Inflammatory macrophage treated with lipopolysaccharide for 4 hours (primary cell): ENCODE measurements at regions not wholly inside any gene's neighbourhood (a gene's known extent, or its start where the extent isn't known, plus 50 kb on each side); places are given as distances from the start of the nearest gene placed in this dataset.

Source experiments
- DNase-seq: peaks from one replicate; pipeline ENCODE4 v3.0.0-alpha.2; 2020

DNA sequence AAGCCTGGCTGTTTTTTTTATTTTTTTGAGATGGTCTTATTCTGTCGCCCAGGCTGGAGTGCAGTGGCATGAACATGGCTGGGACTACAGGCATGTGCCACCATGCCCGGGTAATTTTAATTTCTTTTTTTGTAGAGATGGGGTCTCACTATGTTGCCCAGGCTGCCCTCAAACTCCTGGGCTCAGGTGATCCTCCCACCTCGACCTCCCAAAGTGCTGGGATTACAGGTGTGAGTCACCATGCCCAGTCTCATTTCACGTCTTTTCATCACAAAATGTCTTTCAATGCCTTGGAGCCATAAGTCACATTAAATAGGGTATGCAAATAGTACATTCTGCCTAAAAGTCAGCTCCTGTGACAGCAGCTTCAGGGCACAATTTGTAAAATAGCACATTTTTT, 52.8 kb downstream of the SOX2 start:
- no peak for DNase-seq

DNA sequence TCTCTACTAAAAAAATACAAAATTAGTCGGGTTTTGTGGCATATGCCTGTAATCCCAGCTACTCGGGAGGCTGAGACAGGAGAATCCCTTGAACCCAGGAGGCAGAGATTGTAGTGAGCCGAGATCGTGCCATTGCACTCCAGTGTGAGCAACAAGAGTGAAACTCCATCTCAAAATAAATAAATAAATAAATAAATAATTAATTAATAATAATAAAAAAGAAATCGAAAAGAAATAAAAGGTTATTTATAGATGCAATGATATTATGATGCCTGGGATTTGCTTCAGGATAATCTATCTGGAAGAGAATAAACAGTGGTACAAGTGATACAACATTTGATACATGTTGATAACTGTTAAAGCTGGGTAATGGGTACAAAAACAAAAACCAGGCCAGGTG, 58.6 kb downstream of the SOX2 start:
- no peak for DNase-seq

DNA sequence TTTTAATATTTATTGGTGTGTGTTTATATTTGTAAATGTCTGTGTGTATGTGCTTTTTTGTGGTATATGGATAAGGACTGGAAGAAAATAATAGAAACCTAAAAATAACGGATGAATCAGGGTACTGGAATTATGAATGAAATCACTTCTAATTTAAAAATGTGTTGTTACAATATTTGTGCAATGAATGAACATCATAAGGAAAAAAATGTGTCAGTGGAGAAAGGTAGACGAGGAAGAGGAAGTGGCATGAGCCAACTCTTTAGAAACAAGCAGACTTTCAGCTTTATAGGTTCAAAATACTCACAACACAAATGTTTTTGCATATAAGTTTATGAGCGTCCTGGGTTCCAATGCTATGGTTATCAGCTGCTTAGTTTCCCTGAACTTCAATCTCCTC, 59.4 kb downstream of the SOX2 start:
- no peak for DNase-seq

DNA sequence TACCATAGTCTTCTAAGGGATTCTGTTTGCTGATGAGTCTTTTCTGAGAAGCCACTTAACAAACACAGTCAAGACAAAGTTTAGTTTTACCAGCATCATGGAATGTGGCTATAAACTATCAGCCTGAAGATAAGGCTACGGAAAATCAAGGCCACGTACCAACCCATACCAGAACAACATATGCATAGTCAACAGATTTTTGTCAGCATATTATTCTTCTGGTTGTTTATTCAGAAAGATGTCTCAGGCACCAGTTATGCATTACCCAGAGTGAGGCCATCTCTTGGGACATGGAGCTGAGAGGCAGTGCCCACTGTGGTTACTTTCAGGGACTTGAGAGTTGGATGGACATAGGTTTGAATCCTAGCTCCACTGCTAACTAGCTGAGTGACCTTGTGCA, 60.4 kb downstream of the SOX2 start:
- DNase-seq, result no peak

DNA sequence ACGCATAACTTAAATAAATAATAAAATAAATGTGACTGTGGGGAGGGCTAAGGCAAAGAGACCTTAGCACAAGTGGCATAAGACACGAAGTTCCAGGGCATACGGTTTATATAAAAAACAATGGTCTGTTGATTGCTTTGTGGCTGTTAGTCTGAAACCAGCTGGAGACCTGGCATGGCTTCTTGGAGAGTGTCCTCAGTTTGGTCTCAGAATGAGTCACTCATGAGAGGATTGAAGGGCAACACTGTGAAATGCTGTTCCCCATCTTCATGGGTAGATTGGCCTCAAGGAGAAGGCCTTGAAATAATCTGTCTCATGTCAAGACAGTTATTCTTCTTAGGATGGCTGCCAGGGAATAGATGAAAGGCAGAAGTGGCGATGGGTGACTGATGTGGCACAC, 62.2 kb downstream of the SOX2 start:
- DNase-seq, result no peak

DNA sequence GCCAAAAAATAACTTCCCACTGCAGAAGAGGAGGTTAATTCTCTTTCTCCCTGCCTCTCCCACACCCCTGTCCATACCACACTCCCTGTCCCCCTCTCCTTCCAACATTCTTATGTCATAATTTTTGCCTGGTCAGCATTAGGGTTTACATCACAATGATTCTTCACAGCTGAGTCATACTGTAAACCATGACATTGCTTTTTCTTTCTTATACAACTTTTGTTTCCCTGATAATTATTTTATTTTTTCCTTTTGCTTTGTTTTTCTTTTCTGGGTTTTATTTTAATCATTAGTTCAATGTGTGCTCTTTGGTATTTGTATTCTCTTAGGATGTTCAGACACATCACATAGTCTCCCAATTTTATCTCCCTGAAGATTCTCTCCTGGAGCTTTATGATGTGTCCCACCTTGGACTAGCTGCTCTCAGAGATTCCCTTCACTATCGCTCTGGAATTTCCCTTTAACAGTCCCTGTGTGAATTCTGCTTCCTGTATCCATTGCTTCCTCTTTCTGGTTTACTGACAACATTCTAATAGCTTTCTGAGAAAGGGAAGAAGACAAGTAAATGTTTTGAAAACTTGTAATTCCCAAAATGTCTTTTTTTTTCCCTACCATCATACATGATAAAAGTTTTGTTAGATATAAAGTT, 70.7 kb downstream of the SOX2 start:
- peak; percentile 74 for DNase-seq

DNA sequence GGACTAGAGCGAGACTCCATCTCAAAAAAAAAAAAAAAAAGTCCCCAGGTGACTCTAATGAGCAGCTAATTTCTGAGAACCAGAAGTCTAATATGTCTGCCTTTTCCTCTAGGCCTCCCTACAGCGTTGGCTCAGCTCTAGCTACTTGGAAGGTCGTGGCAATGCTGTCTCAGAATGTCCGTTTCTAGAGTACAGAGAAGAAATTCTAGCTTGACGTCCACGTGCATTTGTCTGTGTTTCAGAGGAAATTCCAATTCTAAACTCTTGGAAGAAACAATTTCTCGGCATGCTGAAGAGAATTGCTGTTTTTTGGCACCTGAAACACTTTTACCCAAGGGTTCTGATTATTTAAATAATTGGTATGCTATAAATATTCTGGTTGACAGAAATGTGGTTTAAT, 78.8 kb downstream of the SOX2 start:
- DNase-seq, result no peak

DNA sequence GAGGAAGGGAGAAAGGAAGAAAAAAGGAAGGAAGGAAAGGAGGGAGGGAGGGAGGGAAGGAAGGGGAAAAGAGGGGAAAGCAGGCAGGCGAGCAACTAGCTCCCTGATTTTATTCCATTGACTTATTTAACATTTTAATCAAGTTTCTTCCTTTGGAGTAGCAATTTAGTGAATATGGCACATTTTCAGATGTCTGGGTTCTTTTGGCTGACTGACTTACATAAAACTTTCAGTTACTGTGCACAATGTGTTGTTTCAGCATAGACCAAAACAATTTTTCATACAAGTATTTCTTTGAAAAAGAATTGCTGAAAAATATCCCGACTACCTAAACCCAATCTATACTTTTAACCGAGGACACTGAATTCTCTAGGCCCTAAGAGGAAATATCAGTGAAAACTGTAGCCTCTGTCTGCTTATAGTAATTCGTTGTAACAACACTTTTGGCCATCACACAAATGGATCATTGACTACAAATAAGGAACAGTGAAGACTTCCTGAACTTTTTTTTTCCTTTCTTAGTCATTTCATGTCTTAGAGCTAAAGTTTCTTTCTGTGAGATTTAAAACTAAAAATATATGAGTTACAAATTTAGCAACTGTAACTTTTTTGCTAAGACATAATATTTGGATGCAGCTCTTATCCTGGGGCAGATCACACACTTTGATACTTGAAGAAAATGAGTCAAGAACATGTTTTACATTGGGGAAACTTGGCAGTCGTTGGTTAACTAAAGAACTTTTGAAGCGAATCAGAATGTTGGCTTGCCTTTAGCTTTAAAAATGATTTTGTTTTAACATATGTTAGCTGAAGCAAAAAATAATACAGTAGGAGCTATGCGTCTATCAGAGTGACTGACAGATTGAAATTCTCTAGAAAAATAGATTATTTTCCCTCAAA, 79.6 kb downstream of the SOX2 start:
- no peak for DNase-seq

DNA sequence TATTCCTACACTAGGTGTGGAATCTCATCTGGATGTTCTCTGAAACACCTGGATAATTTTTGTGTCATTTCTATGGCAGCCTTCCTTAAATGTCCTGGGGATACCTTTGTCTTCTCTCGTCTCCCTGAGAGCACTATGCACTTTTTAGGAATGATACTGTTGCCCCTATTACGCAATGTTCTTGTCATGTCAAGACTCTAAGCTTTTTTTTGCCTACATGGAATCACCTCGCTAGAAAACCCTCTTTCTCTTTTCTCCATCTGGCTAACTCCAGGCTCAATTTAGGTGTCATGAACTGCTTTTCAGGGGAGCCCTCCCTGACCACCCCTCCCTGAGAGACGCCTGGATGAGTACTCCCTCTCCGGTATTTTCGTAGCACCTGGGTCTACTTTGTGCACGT, 81.3 kb downstream of the SOX2 start:
- no peak for DNase-seq

DNA sequence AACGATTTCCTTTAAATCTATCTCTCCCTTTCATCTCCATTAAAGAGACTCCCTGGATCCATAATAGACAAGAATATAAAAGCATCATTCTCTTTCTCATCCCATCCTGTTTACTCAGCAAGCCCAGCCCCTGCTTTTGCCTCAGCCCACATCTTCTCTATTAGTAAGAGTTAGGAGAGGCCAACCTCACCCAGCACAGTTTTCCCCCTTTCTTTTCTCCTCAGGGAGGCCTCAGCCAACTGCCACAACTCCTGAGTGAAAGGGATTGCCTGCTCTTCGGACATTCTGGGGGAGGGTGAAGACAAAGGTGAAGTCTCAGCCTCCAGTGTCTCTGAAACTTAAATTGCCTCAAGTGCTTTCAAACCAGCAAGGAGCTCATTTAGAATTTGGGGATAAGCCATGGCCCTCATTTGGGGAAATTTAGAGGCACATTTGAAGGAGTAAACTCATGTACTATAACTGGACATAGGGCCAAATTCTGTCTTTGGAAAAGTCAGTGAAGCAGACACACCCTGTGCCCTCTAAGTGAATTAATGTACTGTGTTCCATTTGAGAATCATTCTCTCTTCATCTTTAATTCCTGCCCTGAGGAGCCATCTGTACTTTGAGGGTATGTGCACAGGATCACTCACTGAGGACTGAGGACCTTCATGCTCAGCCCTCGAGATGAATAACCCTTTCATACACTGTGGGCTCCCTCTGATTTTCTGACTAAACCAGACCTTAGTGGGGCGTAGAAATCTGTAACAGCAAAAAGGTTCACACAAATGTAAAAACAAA, 82.5 kb downstream of the SOX2 start:
- DNase-seq, result no peak

DNA sequence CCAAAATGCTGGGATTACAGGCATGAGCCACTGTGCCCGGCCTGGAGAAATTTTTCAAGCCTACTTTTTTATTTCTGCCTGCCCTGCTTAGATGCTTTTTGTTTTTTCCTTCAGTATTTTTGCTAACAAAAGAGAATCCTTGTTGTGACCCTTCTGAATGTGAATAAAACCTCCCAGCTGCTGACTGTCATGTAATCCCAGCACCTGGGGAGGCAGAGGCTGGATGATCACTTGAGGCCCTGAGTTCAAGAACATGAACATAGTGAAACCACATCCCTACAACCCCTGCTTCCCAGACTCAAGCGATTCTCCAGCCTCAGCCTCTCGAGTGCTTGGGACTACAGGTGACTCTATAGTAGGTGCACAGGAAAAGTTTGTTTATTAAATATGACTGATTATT, 84.9 kb downstream of the SOX2 start:
- no peak for DNase-seq

DNA sequence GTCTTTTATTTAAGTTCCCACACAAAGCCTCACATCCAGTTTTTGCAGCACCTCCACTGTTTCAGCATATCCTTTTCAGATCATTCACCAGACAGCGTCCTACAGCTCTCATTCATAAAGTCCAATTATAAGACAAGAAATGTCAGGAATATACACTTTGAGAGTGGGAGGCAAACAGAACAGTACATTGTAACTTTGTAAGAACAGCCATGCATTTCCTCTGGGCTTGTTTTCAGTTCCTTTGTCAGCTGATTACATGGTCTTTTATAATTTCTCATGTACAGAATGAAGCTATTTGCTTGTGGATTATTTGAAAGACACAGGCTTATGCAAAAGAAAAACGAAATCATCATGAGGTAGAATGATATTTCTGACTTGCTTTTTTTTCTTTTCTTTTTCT, 85.7 kb downstream of the SOX2 start:
- no peak for DNase-seq

DNA sequence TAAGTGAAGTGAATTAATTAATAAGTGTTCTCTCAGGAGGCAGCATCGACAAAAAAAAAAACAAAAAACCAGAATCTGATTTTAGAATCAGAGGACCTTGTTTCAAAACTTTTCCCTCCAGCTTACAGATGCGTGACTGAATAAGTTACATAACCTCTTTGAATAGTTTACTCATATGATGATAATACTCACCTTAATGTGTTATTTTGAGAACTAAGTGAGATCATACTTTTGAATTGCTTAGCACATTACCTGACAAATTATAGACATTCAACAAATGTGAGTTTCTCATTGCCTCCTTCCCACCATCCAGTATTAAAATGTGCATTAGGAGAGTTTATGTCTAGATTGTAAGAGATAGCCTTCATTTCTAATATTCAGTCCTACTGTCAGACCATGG, 94.0 kb downstream of the SOX2 start:
- no peak for DNase-seq

DNA sequence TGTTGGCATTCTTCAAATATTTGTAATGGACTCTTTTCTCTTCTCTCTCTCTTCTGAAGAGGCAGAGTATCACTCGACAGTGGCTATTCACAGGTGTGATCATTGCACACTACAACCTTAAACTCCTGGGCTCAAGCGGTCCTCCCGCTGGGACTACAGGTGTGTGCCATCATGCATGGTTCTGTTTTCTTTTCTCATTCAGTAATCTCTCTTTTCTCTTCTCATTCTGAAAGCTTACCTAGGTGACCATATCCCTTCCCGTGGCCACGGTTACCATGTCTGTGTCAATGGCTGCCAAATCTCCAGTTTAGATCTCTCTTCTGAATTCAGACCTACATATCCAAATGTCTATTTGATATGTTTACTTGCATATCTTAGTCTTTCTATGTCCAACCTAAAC, 96.3 kb downstream of the SOX2 start:
- DNase-seq, result no peak

DNA sequence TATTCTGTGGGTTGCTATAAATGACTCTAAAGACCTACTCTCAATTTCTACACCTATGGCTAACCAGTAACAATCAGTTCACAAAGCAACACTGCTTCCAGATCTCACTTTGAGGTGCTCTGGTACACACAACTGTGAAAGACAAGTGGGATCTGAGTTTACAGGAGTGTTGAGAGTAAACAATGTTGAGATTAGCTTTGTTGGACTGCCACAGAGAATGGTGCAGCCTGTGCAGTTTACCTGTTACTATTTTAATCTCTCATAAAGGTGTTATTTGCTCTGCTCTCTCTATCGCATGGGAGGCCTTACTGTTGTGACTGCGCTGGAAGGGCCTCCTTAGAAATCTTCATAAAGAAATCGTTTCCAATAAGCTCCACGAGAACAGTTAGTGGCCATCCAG, 112.0 kb downstream of the SOX2 start:
- DNase-seq, result no peak

DNA sequence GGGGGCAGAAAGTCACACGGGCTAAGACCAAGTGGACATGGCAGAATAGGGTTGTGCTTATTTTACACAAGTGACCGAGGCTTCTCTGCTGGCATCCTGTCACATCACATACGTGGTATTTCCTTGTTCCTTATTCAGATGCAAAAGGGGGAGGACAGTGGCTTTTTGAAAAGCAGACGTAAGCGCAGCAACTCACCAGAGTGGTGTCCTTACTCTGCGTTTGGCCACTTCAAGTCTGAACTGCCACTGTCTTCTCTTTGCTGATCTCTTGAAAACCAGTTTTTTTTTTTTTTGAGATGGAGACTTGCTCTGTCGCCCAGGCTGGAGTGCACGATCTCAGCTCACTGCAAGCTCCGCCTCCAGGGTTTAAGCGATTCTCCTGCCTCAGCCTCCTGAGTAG, 113.2 kb downstream of the SOX2 start:
- no peak for DNase-seq

DNA sequence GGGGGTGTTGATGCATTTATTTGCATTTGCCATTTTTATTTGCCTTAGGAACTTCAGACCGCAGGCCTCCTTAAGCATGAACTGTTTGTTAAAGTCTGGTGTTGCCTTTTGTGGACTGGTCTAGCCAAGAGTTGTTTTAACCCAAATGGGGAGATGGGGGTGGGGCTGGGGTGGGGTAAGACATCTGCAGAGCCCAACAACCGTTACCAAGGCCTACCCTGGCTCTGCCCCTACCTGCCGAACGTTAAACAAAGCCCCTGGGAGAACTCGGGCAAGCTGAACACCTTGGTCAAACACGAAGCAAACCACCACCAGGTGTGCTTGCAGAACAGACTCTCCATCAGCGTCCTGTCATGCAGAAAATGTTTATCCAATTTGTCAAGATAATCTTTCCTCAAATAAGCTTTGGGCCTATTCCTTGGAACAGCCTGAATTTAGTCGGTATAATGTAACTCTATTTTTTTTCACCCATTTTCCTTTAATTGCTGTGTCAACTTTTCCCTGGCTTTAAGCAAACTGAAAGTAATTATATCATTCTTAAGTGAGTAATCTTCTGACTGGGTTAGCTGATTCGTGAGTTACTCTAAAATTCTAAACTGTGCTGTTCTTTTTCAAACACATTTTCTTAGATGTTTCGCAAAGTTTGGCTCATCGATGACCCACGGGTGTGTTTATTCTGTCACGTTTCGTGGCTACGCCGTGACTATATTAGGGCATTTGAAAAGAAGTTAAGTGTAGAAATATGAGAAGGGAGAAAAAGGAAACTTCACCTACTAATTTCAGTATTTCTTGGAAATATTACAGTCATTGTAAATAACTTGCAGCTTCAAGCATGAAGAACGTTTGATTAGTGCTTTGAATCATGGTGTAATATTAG, 127.6 kb downstream of the SOX2 start:
- no peak for DNase-seq

DNA sequence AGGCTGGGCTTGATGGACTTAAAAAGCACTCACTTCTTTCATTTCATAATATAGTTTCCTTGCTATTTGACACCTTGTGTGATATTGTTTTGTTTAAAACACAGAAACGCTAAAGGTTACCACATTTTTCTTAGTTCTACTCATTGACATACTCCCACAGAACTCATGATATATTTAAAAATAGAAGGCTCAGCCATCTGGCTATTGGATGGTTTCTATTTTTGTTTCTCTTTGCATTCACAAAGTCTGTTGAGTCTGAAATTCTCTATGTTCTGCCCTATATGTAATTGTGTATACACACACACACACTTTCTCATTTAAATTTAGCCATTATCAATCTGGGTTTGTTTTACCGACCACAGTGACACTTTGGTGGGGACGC, 128.2 kb downstream of the SOX2 start:
- DNase-seq, result no peak

DNA sequence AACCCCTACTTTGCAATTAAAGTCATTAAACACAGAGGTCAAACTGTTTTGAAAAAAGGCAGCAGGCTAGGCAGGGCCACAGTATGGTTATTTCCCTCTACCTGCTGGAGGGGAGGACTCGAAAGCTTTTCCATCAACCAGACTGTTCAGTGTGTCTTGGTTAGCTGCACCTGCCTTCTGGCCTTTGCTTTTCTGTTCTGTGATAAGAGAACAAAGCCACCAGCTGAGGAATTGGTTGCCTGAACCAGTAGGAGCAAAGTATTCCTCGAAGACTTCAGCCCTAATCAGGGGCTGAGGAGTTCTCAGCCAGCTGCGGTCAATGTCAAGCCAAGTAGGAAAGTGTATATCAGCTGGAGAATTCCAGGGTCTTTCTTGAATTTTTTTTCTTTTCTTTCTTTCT, 132.5 kb downstream of the SOX2 start:
- no peak for DNase-seq

DNA sequence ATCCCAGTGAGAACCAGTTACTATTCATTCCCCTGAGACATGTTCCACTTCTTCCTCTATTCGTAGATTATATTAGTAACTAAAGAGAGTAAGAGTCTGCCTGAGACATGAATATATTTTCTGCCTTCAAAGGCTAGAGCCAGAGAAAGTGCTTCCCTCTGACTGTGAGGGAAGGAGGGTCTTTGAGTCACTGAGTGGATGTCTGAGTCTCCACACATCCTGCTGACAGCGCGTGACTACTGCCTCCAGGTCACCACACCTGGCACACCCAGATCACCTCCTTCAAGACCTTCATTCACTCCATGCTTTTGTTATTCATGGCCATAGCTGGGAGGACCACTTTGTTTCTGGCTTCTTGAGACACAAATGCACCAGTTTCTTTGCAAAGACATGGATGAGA, 135.6 kb downstream of the SOX2 start:
- DNase-seq, result no peak

DNA sequence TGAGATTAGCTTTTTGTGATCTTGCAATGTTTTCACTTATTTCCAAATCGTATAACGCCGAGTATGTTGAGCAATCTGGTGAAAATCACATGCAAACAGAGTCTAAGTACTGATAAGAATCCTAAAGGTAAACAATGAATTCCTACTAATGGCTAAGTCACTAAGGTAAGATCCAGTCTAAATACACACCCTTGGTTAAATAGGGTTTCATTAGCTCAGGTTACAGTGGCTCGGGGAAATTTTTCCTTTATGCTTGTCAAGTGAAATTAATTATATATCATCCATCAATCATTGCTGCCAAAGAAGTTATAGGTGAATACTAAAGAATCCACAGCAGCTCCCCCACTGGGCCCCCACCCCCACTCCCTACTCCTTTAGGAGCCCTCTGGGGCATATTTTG, 139.3 kb downstream of the SOX2 start:
- DNase-seq, result no peak

DNA sequence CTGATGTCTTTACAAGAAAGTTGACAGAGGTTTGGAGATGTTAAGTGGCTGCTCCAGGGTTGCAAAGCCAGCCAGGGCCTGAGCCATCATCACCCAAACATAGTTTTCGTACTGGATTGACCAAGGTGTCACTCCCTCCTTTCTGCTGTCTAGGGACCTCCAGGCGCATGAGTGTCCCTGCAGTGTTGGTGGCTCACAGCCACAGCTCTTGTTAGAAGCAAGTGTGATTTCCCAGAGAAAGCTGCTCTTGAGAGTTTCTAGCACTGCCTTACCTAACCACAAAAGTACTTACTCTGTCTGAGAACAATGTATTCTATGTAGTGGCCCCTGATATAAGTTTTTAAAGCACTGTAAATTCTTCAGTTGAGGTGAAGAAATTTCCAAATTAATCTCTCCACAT, 144.1 kb downstream of the SOX2 start:
- DNase-seq, result no peak

DNA sequence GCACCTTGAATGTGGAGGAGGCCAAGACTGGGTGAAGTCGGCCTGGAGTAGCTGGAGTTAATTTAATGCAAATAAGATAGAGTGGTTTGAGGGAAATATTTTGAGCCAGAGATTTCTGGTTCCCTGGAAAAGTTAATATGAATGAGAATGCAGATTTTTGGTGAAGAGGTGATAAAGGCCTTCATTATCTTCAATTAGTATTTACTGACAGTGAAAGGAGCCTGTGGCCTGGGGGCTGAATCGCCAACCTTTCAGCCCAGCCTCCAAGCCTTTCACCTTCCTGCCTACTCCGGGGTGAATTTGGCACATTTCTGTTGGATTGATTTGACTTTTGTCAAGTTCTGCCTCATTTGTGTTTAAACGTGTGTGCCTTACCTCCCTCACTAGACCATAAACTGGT, 147.8 kb downstream of the SOX2 start:
- no peak for DNase-seq
